ENCODE measurements at regions not wholly inside any gene's neighbourhood (a gene's known extent, or its start where the extent isn't known, plus 50 kb on each side); places are given as distances from the start of the nearest gene placed in this dataset.

- no peak overlapping the region for H2AFZ ChIP-seq (ENCODE audit: low read length)
- H3F3A ChIP-seq (ENCODE audit: insufficient read depth, low read length), result no peaks in the 10 kb centered on the region
- TF ChIP-seq, protein P1, sequence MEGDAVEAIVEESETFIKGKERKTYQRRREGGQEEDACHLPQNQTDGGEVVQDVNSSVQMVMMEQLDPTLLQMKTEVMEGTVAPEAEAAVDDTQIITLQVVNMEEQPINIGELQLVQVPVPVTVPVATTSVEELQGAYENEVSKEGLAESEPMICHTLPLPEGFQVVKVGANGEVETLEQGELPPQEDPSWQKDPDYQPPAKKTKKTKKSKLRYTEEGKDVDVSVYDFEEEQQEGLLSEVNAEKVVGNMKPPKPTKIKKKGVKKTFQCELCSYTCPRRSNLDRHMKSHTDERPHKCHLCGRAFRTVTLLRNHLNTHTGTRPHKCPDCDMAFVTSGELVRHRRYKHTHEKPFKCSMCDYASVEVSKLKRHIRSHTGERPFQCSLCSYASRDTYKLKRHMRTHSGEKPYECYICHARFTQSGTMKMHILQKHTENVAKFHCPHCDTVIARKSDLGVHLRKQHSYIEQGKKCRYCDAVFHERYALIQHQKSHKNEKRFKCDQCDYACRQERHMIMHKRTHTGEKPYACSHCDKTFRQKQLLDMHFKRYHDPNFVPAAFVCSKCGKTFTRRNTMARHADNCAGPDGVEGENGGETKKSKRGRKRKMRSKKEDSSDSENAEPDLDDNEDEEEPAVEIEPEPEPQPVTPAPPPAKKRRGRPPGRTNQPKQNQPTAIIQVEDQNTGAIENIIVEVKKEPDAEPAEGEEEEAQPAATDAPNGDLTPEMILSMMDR (IDR thresholded peaks at IDR 0.05; ENCODE audit: low read length), result no peak
- TF ChIP-seq EZH2 (IDR thresholded peaks at IDR 0.05; ENCODE audit: borderline replicate concordance, low read length), result no peak
- no peaks in the 10 kb centered on the region for H3K27me3 ChIP-seq (ENCODE audit: insufficient read depth, low read length)
- H3K9me2 ChIP-seq (ENCODE audit: low read depth, low read length), result no peaks in the 10 kb centered on the region
- no peaks in the 10 kb centered on the region for H3K36me3 ChIP-seq (ENCODE audit: insufficient read depth, low read length)
- no peaks in the 10 kb centered on the region for H4K20me1 ChIP-seq (ENCODE audit: insufficient read depth, low read length)
- H3K9ac ChIP-seq (ENCODE audit: low read length), result no peak overlapping the region
- H3K27ac ChIP-seq (ENCODE audit: low read depth, low read length, poor library complexity, severe bottlenecking), result no peak overlapping the region
- H3K4me1 ChIP-seq (ENCODE audit: insufficient read depth, low read length, severe bottlenecking), result no peaks in the 10 kb centered on the region
- no peaks in the 10 kb centered on the region for H3K9me3 ChIP-seq (ENCODE audit: low read length)
- H3K79me2 ChIP-seq (ENCODE audit: insufficient read depth, low read length), result no peaks in the 10 kb centered on the region
- H3K4me3 ChIP-seq (ENCODE audit: low read depth, low read length, poor library complexity, severe bottlenecking), result no peak overlapping the region
- no peak overlapping the region for H3K4me2 ChIP-seq (ENCODE audit: low read length)
Observed at GRCh38 chrX:4380710-4381109, 667.3 kb upstream of the PRKX start.

DNA sequence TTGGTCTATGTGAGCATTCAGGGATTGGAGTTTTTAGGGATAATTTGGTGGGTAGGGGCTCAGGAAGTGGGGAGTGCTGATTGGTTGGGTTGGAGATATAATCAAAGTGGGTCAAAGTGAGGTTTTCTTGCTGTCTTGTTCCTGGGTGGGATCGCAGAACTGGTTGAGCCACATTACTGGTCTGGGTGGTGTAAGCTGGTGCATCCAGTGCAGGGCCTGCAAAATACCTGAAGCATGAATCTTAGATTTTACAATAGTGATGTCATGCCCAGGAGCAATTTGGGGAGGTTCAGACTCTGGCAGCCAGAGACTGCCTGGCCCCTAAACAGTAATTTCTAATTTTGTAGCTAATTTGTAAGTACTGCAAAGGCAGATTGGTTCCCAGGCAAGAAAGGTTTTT lies 665.6 kb upstream of the PRKX start:
- no peak overlapping the region for H3K9ac ChIP-seq (ENCODE audit: low read length)
- no peaks in the 10 kb centered on the region for H3F3A ChIP-seq (ENCODE audit: insufficient read depth, low read length)
- H3K9me2 ChIP-seq (ENCODE audit: low read depth, low read length), result no peaks in the 10 kb centered on the region
- no peak overlapping the region for H3K4me2 ChIP-seq (ENCODE audit: low read length)
- no peak for TF ChIP-seq EZH2 (IDR thresholded peaks at IDR 0.05; ENCODE audit: borderline replicate concordance, low read length)
- TF ChIP-seq, protein P1 (IDR thresholded peaks at IDR 0.05; ENCODE audit: low read length), result no peak
- H3K4me1 ChIP-seq (ENCODE audit: insufficient read depth, low read length, severe bottlenecking), result no peaks in the 10 kb centered on the region
- no peak overlapping the region for H3K27ac ChIP-seq (ENCODE audit: low read depth, low read length, poor library complexity, severe bottlenecking)
- no peaks in the 10 kb centered on the region for H3K9me3 ChIP-seq (ENCODE audit: low read length)
- no peaks in the 10 kb centered on the region for H3K79me2 ChIP-seq (ENCODE audit: insufficient read depth, low read length)
- H4K20me1 ChIP-seq (ENCODE audit: insufficient read depth, low read length), result no peaks in the 10 kb centered on the region
- H3K36me3 ChIP-seq (ENCODE audit: insufficient read depth, low read length), result no peaks in the 10 kb centered on the region
- no peak overlapping the region for H2AFZ ChIP-seq (ENCODE audit: low read length)
- no peak overlapping the region for H3K4me3 ChIP-seq (ENCODE audit: low read depth, low read length, poor library complexity, severe bottlenecking)
- H3K27me3 ChIP-seq (ENCODE audit: insufficient read depth, low read length), result no peaks in the 10 kb centered on the region

DNA sequence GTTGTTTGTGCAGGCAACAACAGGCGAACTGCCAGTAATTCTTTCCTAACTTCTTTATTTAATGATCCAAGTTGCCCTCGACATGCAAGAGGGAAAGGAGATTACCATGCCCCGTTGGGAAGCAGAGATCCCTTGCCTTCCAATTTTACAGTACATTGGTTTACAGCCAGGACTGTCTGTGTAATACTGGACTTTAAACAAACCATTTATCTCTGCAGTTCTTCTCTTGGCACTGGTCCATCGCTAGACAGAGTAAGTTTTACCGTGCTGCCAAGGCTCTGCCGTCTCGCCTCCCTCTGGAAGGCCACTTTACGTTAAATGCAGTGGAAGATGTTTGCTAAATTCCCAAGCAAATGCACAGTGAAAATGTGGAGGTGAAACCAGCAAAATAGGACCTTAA lies 660.3 kb upstream of the PRKX start:
- no peaks in the 10 kb centered on the region for H4K20me1 ChIP-seq (ENCODE audit: insufficient read depth, low read length)
- no peak for TF ChIP-seq EZH2 (IDR thresholded peaks at IDR 0.05; ENCODE audit: borderline replicate concordance, low read length)
- TF ChIP-seq, protein P1 (IDR thresholded peaks at IDR 0.05; ENCODE audit: low read length), result no peak
- H3K4me3 ChIP-seq (ENCODE audit: low read depth, low read length, poor library complexity, severe bottlenecking), result no peak overlapping the region
- no peak overlapping the region for H2AFZ ChIP-seq (ENCODE audit: low read length)
- H3K27me3 ChIP-seq (ENCODE audit: insufficient read depth, low read length), result no peaks in the 10 kb centered on the region
- H3K4me1 ChIP-seq (ENCODE audit: insufficient read depth, low read length, severe bottlenecking), result no peaks in the 10 kb centered on the region
- H3K27ac ChIP-seq (ENCODE audit: low read depth, low read length, poor library complexity, severe bottlenecking), result no peak overlapping the region
- H3K9ac ChIP-seq (ENCODE audit: low read length), result no peak overlapping the region
- no peaks in the 10 kb centered on the region for H3K9me2 ChIP-seq (ENCODE audit: low read depth, low read length)
- no peak overlapping the region for H3K4me2 ChIP-seq (ENCODE audit: low read length)
- H3K9me3 ChIP-seq (ENCODE audit: low read length), result no peaks in the 10 kb centered on the region
- no peaks in the 10 kb centered on the region for H3K36me3 ChIP-seq (ENCODE audit: insufficient read depth, low read length)
- H3K79me2 ChIP-seq (ENCODE audit: insufficient read depth, low read length), result no peaks in the 10 kb centered on the region
- H3F3A ChIP-seq (ENCODE audit: insufficient read depth, low read length), result no peaks in the 10 kb centered on the region

Measured in OCI-LY1 (cell line).